Natural killer cell (primary cell): ENCODE measurements at regions not wholly inside any gene's neighbourhood (a gene's known extent, or its start where the extent isn't known, plus 50 kb on each side); places are given as distances from the start of the nearest gene placed in this dataset.

Source experiments
- ATAC-seq, 3 donors: fragments of 150-1000 bp in 2 of 3; fragments of 200-7000 bp in 1 of 3; cut with Tn5 transposase; 1 replicate in 1 of 3; 2 replicates in 2 of 3; pipeline ENCODE4 v1.10.0; 2021; ENCODE audit warnings: mild to moderate bottlenecking in 2 of 3, moderate library complexity in 2 of 3
- DNase-seq, 2 donors: peaks; one replicate each; pipeline versions ENCODE4 v3.0.0 to v3.0.0-alpha.2; 2013 to 2021; ENCODE audit warnings: mixed read lengths in 1 of 2
- H3K27ac ChIP-seq: one replicate; pipeline ENCODE4 v1.5.1; 2013; ENCODE audit warnings: mild to moderate bottlenecking, low read length
- H3K27me3 ChIP-seq: one replicate; pipeline ENCODE4 v1.6.1; 2013; ENCODE audit warnings: low read length; ENCODE audit not compliant: control insufficient read depth, insufficient read depth
- H3K36me3 ChIP-seq: one replicate; pipeline ENCODE4 v1.6.1; 2013; ENCODE audit warnings: low read length; ENCODE audit not compliant: control insufficient read depth, insufficient read depth
- H3K4me1 ChIP-seq: one replicate; pipeline ENCODE4 v1.6.1; 2013; ENCODE audit warnings: low read length; ENCODE audit not compliant: control insufficient read depth, insufficient read depth
- H3K4me3 ChIP-seq: one replicate; pipeline ENCODE4 v1.5.1; 2013; ENCODE audit warnings: low read length
- H3K9me3 ChIP-seq: one replicate; pipeline ENCODE4 v1.6.1; 2013; ENCODE audit warnings: low read length; ENCODE audit not compliant: control insufficient read depth, insufficient read depth
- H3K27ac Mint-ChIP-seq, 2 donors: one replicate each; pipeline ENCODE4 v1.8.0; 2022; ENCODE audit warnings: mild to moderate bottlenecking in 2 of 2, mixed read lengths in 2 of 2, moderate library complexity in 1 of 2
- H3K27me3 Mint-ChIP-seq, 2 donors: one replicate each; pipeline ENCODE4 v1.8.0; 2022; ENCODE audit warnings: low read depth in 2 of 2, mixed read lengths in 2 of 2
- H3K36me3 Mint-ChIP-seq: one replicate; pipeline ENCODE4 v1.8.0; 2022; ENCODE audit warnings: mixed read lengths
- H3K4me1 Mint-ChIP-seq, 2 donors: one replicate each; pipeline ENCODE4 v1.8.0; 2022; ENCODE audit warnings: mixed read lengths in 2 of 2
- H3K4me3 Mint-ChIP-seq: one replicate; pipeline ENCODE4 v1.8.0; 2022; ENCODE audit warnings: mild to moderate bottlenecking, moderate library complexity, mixed read lengths
- H3K9me3 Mint-ChIP-seq, 2 donors: one replicate each; pipeline ENCODE4 v1.8.0; 2022; ENCODE audit warnings: mixed read lengths in 2 of 2
- WGBS: methylation state at CpG from one replicate; pipeline ENCODE4 v1.1.7; 2013; ENCODE audit warnings: missing lambda C conversion rate; ENCODE audit not compliant: insufficient coverage; 5-methylcytosine and 5-hydroxymethylcytosine counted together
- intact Hi-C: fragments of 100-400 bp; cut with micrococcal nuclease; formaldehyde crosslinking; loops from one replicate; pipeline ENCODE4 v1.14.2; 2022
- TF ChIP-seq, protein P1 (sequence below): fragments of 200-600 bp; IDR thresholded peaks from one replicate; pipeline ENCODE4 v1.8.0; 2022; ENCODE audit warnings: antibody characterized with exemption

DNA sequence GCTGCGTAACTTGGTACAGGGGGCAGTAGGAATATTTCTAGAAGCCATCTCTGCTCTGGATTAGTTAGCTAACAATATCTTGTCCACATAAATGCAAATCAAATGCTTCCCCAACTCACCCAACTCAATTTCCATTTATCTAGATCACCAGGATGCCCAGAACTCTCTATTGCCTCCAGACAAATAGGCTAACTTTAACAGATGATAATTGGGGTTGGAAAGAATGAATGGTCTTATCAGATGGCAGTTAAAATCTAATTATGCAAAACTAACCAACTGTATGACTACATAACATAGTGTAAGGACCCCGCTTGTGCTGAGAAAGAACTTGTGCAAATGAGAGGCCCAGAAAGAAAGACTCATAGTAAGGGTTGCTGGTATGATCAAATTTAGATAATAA, 1024.8 kb downstream of the PLA2G4A start:
- Histone ChIP-seq H3K4me3 (no peak overlapping the region), H3K9me3 (no peaks in the 10 kb centered on the region), H3K4me1 (no peaks in the 10 kb centered on the region), H3K27ac (no peak overlapping the region), H3K27me3 (no peaks in the 10 kb centered on the region), H3K36me3 (no peaks in the 10 kb centered on the region)
- WGBS, result 86% methylated on average over 1 of the region's 2 CpGs
- Mint-ChIP-seq H3K27ac (no peak overlapping the region), H3K4me3 (no peak overlapping the region), H3K9me3 (peaks cover 20 to 25% of the 10 kb centered on the region in 2 donors), H3K4me1 (no peaks in the 10 kb centered on the region), H3K36me3 (no peaks in the 10 kb centered on the region), H3K27me3 (no peaks in the 10 kb centered on the region)
- TF ChIP-seq, protein P1, sequence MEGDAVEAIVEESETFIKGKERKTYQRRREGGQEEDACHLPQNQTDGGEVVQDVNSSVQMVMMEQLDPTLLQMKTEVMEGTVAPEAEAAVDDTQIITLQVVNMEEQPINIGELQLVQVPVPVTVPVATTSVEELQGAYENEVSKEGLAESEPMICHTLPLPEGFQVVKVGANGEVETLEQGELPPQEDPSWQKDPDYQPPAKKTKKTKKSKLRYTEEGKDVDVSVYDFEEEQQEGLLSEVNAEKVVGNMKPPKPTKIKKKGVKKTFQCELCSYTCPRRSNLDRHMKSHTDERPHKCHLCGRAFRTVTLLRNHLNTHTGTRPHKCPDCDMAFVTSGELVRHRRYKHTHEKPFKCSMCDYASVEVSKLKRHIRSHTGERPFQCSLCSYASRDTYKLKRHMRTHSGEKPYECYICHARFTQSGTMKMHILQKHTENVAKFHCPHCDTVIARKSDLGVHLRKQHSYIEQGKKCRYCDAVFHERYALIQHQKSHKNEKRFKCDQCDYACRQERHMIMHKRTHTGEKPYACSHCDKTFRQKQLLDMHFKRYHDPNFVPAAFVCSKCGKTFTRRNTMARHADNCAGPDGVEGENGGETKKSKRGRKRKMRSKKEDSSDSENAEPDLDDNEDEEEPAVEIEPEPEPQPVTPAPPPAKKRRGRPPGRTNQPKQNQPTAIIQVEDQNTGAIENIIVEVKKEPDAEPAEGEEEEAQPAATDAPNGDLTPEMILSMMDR, result no peak
- no peak for DNase-seq
- ATAC-seq, result no peak
- intact Hi-C loops, result no loop called here

DNA sequence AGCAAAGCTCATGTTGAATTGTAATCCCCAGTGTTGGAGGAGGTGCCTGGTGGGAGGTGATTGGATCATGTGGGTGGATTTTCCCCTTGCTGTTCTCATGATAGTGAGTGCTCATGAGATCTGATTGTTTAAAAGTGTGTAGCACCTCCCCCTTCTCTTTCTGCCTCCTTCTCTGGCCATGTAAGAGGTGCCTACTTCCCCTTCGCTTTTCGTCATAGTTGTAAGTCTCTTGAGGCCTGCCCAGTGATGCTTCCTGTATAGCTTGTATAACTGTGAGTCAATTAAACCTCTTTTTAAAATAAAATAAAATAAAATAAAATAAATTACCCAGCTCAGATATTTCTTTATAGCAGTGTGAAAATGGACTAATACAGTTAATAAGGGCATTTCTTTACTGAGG, 1025.7 kb downstream of the PLA2G4A start:
- no peaks in the 10 kb centered on the region for H3K4me1 Mint-ChIP-seq
- no peaks in the 10 kb centered on the region for H3K9me3 ChIP-seq
- H3K4me1 ChIP-seq, result no peaks in the 10 kb centered on the region
- H3K9me3 Mint-ChIP-seq, result peaks cover 19 to 29% of the 10 kb centered on the region in 2 donors
- no peak for DNase-seq
- no peak overlapping the region for H3K27ac Mint-ChIP-seq
- no peaks in the 10 kb centered on the region for H3K36me3 ChIP-seq
- H3K4me3 Mint-ChIP-seq, result no peak overlapping the region
- H3K27me3 ChIP-seq, result no peaks in the 10 kb centered on the region
- H3K4me3 ChIP-seq, result no peak overlapping the region
- no peaks in the 10 kb centered on the region for H3K36me3 Mint-ChIP-seq
- no peak for ATAC-seq
- TF ChIP-seq, protein P1, result no peak
- H3K27ac ChIP-seq, result no peak overlapping the region
- intact Hi-C loops, result no loop called here
- no peaks in the 10 kb centered on the region for H3K27me3 Mint-ChIP-seq
- 80% methylated on average over 2 of the region's 2 CpGs for whole genome bisulfite sequencing

DNA sequence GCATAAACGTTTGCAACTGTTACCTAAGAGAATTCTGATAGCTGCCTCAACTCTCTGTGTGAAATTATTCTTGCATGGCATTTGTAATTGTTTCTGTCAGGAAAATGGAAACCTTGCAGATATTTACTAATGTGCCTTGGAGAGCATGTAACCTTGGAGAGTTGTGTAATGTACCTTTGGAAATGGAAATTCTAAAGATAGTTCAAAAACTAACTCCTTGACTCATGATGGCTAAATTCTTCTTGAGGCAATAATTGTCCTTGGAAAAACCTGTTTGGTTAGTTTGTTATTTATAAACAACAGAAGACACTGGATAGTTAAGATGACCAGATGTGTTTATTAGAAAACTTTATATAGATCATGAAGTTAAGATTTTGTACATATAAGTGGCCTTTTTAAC, 1033.8 kb downstream of the PLA2G4A start:
- DNase-seq (no peak), ATAC-seq (no peak)
- H3K4me3 ChIP-seq, result no peak overlapping the region
- Mint-ChIP-seq H3K36me3 (peaks cover 13% of the 10 kb centered on the region), H3K4me3 (no peak overlapping the region), H3K4me1 (no peaks in the 10 kb centered on the region), H3K27ac (no peak overlapping the region), H3K27me3 (no peaks in the 10 kb centered on the region), H3K9me3 (peaks cover 2 to 18% of the 10 kb centered on the region in 2 donors)
- no peaks in the 10 kb centered on the region for H3K9me3 ChIP-seq
- no peaks in the 10 kb centered on the region for H3K36me3 ChIP-seq
- 75% methylated on average over 1 of the region's 1 CpG for WGBS
- intact Hi-C loops, result no loop called here
- H3K27me3 ChIP-seq, result no peaks in the 10 kb centered on the region
- H3K4me1 ChIP-seq, result no peaks in the 10 kb centered on the region
- TF ChIP-seq, protein P1, result no peak
- H3K27ac ChIP-seq, result no peak overlapping the region

DNA sequence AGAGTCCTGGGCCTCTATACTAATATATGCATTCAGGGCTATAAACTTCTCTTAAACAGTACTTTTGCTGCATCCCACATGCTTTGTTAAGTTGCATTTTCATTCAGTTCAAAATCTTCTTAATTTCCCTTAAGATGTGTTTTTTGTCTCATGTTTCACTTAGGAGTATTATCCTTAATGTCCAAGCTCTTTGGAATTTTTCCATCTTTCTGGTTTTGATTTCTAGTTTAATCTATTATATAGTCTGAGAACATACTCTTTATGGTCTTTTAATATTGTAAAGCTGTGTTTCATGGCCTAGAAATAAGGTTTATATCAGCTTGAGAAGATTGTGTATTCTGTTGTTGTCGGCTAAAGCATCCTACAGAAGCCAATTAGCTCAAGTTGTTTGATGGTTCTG, 1041.8 kb downstream of the PLA2G4A start:
- intact Hi-C loops, result no loop called here
- WGBS, result no CpG with 5 or more reads among the region's 1 CpG
- no peak overlapping the region for H3K4me3 ChIP-seq
- H3K27ac Mint-ChIP-seq, result no peak overlapping the region
- H3K9me3 Mint-ChIP-seq, result peaks cover 12 to 28% of the 10 kb centered on the region in 2 donors
- no peaks in the 10 kb centered on the region for H3K9me3 ChIP-seq
- H3K27ac ChIP-seq, result no peak overlapping the region
- no peak for DNase-seq
- H3K4me1 Mint-ChIP-seq, result no peaks in the 10 kb centered on the region
- no peaks in the 10 kb centered on the region for H3K36me3 ChIP-seq
- H3K27me3 Mint-ChIP-seq, result no peaks in the 10 kb centered on the region
- no peak overlapping the region for H3K4me3 Mint-ChIP-seq
- TF ChIP-seq, protein P1, result no peak
- H3K27me3 ChIP-seq, result no peaks in the 10 kb centered on the region
- H3K4me1 ChIP-seq, result no peaks in the 10 kb centered on the region
- no peak for ATAC-seq
- H3K36me3 Mint-ChIP-seq, result peaks cover 7% of the 10 kb centered on the region
